Caki2 (cell line): ENCODE measurements at regions not wholly inside any gene's neighbourhood (a gene's known extent, or its start where the extent isn't known, plus 50 kb on each side); places are given as distances from the start of the nearest gene placed in this dataset.

Experiments
- DNase-seq: peaks from one replicate; pipeline ENCODE4 v3.0.0-alpha.2; 2015; ENCODE audit warnings: low read depth
- in situ Hi-C: cut with HindIII; loops from 2 replicates; pipeline ENCODE4 v1.10.0; 2016; ENCODE audit warnings: low sequenced_read_pairs, low pct_unique_long_range_greater_than_20kb, mixed read lengths

GRCh38 chr16:80375513-80375912 lies 165.3 kb upstream of the DYNLRB2 start:
- in situ Hi-C loops, result no loop called here
- no peak for DNase-seq

- in situ Hi-C loops, result no loop called here
- no peak for DNase-seq
These were observed 168.5 kb upstream of the DYNLRB2 start for GRCh38 chr16:80372341-80372740.

- in situ Hi-C loops, result no loop called here
- peak; percentile 16 for DNase-seq
These were observed 171.4 kb upstream of the DYNLRB2 start for GRCh38 chr16:80369138-80369958.

GRCh38 chr16:80367037-80367658 lies 173.6 kb upstream of the DYNLRB2 start:
- DNase-seq, result no peak
- in situ Hi-C loops, result no loop called here

- in situ Hi-C loops, result no loop called here
- no peak for DNase-seq
These were observed 174.8 kb upstream of the DYNLRB2 start for GRCh38 chr16:80366023-80366422.

GRCh38 chr16:80362816-80363215 lies 178.0 kb upstream of the DYNLRB2 start:
- DNase-seq, result no peak
- in situ Hi-C loops, result no loop called here

- in situ Hi-C loops, result no loop called here
- DNase-seq, result no peak
These were observed 184.4 kb upstream of the DYNLRB2 start for GRCh38 chr16:80356365-80356764.

GRCh38 chr16:80355335-80355734 lies 185.5 kb upstream of the DYNLRB2 start:
- in situ Hi-C loops, result no loop called here
- no peak for DNase-seq

- in situ Hi-C loops, result no loop called here
- no peak for DNase-seq
These were observed 190.7 kb upstream of the DYNLRB2 start for GRCh38 chr16:80350061-80350460.

GRCh38 chr16:80347900-80348299 lies 192.9 kb upstream of the DYNLRB2 start:
- in situ Hi-C loops, result no loop called here
- no peak for DNase-seq

GRCh38 chr16:80347002-80347401 lies 193.8 kb upstream of the DYNLRB2 start:
- in situ Hi-C loops, result no loop called here
- no peak for DNase-seq

GRCh38 chr16:80346111-80346632 lies 194.6 kb upstream of the DYNLRB2 start:
- in situ Hi-C loops, result no loop called here
- DNase-seq, result no peak

- in situ Hi-C loops, result no loop called here
These were observed 195.1 kb upstream of the DYNLRB2 start for GRCh38 chr16:80345701-80346100.

GRCh38 chr16:80344570-80344969 lies 196.2 kb upstream of the DYNLRB2 start:
- in situ Hi-C loops, result no loop called here
- DNase-seq, result no peak

More at GRCh38 chr16:80345701-80346100, 195.1 kb upstream of the DYNLRB2 start:
- no peak for DNase-seq

GRCh38 chr16:80341263-80341662 lies 199.5 kb upstream of the DYNLRB2 start:
- no peak for DNase-seq
- in situ Hi-C loops, result no loop called here

GRCh38 chr16:80337786-80338185 lies 203.0 kb upstream of the DYNLRB2 start:
- in situ Hi-C loops, result no loop called here
- DNase-seq, result no peak

GRCh38 chr16:80330803-80331202 lies 210.0 kb upstream of the DYNLRB2 start:
- DNase-seq, result no peak
- in situ Hi-C loops, result no loop called here

GRCh38 chr16:80330150-80330549 lies 210.6 kb upstream of the DYNLRB2 start:
- in situ Hi-C loops, result no loop called here

GRCh38 chr16:80327740-80328139 lies 213.1 kb upstream of the DYNLRB2 start:
- no peak for DNase-seq
- in situ Hi-C loops, result no loop called here

More at GRCh38 chr16:80330150-80330549, 210.6 kb upstream of the DYNLRB2 start:
- no peak for DNase-seq
